Vagina (tissue), 2 donors: ENCODE measurements at regions not wholly inside any gene's neighbourhood (a gene's known extent, or its start where the extent isn't known, plus 50 kb on each side); places are given as distances from the start of the nearest gene placed in this dataset.

Experiments used
- POLR2A ChIP-seq, 2 donors: fragments of 450-650 bp; IDR thresholded peaks; one replicate each; pipeline ENCODE4 v1.6.1; 2017; ENCODE audit warnings: antibody characterized with exemption in 2 of 2, mild to moderate bottlenecking in 2 of 2, moderate library complexity in 2 of 2
- POLR2AphosphoS5 ChIP-seq, 2 donors: sonication (generic); formaldehyde crosslinking; IDR thresholded peaks; one replicate each; pipeline ENCODE4 v1.9.0; 2017; ENCODE audit warnings: antibody characterized with exemption in 2 of 2, mild to moderate bottlenecking in 2 of 2, low read depth in 1 of 2; ENCODE audit not compliant: insufficient read depth in 1 of 2
- TF ChIP-seq, protein P1 (sequence below), 3 experiments: fragments of 450-650 bp in 2 of 3; fragments of 200-600 bp in 1 of 3; sonication (generic) in 1 of 3; IDR thresholded peaks; one replicate each; pipeline ENCODE4 v1.5.1; 2017 to 2019; ENCODE audit warnings: antibody characterized with exemption in 3 of 3, mild to moderate bottlenecking in 2 of 3, moderate library complexity in 2 of 3

DNA sequence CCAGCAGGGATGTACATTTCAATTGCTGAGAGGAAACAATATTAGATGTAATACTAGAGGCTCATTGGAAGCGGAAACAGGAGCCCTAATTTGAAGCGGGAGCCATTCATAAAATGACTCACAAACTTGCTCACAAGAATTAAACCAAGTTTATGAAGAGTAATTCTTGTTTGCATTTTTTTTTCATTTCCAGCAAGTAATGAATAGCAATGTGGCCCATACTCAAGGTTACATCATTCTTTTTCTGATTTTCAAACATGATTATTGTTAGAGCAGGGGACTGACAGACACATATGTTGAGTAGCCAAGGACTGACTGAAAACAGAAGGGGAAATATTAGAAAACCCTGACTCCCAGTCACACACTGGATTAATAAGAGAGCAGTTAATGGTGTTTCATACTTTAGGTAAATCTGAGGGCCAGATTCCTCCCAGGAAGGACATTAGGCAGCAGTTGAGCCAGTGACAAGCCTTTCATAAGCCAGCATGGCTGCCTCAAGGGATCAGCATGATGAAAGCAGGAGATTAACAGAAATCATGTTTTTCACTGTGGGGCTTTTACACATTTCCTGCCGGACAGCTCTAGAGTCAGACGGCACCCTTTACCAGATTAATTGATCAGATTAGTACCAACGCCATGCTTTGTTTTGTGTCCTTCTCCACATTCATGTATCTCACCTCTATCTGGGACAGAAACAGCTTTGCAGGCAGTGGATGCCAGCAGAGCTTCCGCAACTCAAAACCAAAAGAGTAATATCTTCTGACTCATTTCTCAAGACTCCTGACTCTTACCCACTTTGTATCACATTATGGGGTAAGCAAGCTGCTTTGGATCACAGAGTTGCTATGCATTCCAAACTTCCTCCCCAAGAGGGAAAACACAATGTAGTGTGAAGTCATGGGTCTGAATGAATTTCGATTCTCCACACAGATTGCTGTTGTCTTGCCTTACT lies 831.6 kb downstream of the KCNA4 start:
- TF ChIP-seq POLR2AphosphoS5 (IDR thresholded peaks at IDR 0.05; ENCODE audit: insufficient read depth in 1 of 2, low read depth in 1 of 2) = no peak
- no peak for TF ChIP-seq POLR2A (IDR thresholded peaks at IDR 0.05)
- TF ChIP-seq, protein P1, sequence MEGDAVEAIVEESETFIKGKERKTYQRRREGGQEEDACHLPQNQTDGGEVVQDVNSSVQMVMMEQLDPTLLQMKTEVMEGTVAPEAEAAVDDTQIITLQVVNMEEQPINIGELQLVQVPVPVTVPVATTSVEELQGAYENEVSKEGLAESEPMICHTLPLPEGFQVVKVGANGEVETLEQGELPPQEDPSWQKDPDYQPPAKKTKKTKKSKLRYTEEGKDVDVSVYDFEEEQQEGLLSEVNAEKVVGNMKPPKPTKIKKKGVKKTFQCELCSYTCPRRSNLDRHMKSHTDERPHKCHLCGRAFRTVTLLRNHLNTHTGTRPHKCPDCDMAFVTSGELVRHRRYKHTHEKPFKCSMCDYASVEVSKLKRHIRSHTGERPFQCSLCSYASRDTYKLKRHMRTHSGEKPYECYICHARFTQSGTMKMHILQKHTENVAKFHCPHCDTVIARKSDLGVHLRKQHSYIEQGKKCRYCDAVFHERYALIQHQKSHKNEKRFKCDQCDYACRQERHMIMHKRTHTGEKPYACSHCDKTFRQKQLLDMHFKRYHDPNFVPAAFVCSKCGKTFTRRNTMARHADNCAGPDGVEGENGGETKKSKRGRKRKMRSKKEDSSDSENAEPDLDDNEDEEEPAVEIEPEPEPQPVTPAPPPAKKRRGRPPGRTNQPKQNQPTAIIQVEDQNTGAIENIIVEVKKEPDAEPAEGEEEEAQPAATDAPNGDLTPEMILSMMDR (IDR thresholded peaks at IDR 0.05) = no peak
